ENCODE measurements at regions not wholly inside any gene's neighbourhood (a gene's known extent, or its start where the extent isn't known, plus 50 kb on each side); places are given as distances from the start of the nearest gene placed in this dataset.
A peak's percentile ranks its signal among the peaks of the same experiment; 100 is the strongest.

DNA sequence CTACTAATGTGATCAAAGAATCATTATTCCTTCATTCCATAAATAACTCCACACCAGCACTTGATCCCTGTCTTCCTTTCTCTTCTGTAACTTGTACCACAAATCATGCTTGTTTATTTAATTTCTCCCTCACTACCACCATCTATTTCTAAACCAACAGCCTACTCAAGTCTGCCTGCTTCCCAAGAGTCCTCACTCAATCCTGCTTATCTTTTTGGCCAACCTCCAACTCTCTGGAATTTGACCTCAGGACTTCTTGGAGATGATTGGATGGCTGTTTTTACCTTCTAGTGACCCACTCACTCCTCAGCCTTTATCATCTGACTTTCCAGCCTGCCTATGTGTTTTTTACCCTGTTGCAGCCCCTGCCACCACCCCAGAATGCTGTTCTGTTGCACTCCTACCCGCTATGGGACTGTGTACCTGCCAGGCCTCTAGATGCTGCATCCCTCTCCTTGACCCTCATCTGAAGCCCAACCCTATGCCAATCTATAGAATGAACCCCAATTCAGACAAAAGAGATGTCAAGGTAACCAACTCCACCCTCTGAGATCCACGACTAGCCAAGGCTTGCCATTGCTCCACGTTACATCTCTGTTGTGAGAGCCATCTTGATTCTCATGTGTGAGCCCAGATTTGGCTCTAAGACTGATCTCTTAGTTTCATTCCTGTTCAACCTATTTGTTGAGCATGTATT, 150.2 kb upstream of the PLEKHG7 start:
- DNase-seq = no peak

DNA sequence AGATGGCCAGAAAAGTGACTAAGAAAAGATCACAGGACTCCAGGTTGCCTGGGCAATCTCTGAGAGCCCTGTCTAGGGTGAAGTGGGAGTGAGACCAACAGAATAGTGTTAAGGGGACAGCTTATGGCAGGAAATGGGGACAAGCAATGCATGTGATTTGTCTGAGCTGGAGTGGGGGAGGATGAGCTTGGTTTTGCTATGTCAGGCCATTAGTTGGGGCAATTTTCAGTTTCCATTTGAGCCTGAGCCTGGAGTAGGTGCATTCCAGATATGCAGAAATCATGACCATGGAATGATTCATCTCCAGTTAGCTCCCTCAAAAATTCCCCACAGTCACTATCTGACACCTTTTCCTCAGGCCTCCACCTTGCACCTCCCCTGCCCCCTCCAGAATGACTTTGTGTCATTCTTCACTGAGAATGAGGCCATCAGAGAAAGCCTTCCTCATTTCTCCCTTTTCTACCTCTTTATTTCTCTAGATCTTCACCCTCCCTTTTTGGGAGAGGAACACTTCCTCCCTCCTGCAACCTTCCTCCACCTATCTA, 150.9 kb upstream of the PLEKHG7 start:
- DNase-seq = no peak

DNA sequence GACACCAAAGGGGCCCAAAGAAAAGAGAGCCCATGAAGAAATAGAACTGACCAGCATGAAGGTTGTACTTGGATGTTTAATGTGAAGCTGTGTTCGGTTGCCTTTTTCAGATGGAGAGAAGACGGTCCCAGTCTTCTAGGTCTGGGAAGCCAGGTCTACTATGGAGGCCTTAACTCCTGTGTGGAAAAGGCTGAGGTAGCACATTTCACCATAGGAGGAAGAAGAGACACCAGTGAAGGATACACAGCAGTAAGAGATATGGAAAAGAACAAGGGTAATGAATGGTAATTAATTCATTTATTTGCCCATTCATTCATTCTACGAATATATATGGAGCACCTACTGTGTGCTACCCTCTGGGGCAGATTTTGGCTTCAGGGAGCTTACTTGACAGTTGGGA, 151.6 kb upstream of the PLEKHG7 start:
- no peak for DNase-seq

DNA sequence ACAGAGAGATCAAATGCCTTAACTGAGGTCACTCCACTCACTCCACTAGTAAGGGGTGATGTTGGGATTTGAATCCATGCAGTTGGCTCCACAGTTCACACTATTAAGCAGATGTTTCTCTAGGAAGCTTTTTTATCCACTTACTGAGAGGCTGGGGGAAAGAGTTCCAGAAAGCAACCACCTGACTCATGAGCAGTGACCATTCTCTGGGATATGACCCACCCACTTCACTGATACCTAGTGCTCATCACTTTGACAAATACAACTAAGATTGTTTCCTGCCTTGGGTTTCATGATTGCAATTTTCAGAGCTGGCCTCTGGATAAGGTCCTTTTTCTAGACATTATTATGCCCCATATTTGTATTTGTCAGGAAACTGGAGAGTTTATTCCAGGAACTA, 152.1 kb upstream of the PLEKHG7 start:
- no peak for DNase-seq

DNA sequence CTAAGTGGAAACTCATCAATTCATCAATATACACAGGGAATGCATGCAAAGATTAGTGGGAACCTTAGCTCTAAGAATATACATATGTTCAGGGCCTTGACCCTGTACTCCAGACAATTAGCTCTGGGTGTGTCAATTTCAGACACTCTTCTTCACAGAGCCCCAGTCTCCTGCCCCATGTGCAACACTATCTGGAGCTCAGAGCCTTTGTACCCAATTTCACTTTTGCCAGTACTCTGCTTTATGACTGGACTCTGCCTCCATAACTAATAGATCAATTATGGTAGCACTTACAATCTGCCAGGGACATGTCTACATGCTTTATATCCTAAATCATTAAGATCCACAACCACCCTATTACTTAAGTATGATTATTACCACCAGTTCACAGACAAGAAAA, 152.5 kb upstream of the PLEKHG7 start:
- no peak for DNase-seq

DNA sequence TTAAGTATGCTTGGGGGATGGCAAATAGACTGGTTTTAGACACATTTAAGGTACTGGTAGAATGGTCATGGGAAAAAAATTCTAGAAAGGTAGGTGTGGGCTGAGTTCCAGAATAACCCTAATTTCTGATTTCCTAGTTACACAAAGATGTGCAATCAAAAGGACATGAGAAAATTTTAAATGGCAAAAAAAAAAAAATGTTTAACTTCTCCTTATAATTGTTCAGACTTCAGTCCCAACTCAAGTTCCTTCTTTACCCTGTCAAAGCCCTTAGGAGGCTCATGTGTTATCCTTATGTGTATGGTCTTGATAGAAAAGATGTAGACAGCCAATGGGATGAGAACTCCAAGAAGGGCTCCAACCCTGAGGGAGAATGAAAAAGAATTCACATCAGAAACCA, 153.3 kb upstream of the PLEKHG7 start:
- DNase-seq = no peak

DNA sequence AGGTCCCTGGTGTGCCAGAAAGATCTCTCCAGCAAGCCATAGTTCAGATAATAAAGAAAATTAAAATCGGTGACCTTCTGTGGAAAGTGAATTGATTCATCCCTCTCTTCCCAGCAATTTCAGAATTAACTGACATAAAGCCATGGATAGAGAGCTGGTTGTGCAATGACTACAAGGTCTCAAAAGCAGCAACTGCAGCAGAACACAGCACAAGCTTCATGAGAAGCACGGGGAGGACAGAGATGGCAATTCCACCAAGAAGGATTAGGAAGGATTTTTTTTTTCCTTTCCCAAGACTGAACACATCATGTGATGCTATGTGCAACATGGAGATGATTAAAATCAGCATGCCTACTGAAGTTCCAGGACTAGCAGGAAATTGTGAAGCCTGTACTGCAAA, 154.9 kb upstream of the PLEKHG7 start:
- no peak for DNase-seq

DNA sequence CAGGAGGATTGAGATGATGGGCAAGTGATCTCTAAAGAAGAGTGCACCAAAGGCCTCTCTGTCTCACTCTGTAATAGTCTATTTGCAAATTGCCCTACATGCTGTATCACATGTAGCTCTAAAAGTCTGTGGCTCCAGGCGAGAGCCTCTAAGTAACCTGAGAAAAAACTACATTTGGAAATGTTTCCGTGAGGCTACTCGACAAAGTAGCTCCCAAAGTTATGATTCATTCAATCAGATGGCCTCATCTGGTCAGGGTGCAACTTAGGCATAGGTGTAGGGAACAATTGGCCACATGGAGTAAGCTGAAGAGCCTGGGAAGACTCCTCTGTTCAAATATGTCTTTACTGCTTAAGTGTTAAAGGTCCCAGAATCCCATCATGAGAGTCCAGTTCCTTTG, 155.4 kb upstream of the PLEKHG7 start:
- no peak for DNase-seq

DNA sequence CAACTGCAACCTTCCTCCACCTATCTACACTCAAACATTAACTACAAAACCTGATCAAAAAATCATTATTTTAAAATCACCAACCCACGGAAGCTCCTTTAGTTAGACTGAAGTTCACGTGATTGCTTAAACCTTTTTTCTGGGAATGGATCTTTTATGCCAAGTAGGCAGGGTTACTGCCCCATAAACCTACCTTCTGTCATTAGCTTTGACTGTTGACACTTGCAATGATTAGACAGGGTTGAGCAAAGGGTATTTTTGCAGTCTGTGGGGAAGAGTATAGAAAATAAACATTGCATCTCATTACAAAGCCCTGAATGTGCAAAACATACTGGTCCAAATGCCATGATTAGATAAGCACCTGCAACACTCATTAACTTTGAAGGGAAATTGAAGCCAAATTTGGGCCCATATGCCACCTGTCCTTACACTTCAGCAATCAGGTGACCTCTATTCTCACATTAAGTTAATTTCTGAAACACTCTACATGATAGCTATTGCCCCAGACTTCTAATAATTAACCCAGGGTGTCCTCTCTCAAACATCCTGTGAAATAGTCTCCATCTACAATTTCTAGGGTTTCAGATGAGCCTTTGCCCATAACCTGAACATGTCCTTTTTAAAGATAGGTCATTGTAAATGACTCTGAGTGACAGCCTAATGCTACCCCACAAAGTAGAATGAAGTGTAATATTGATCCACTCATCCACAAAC, 156.0 kb upstream of the PLEKHG7 start:
- DNase-seq = no peak

DNA sequence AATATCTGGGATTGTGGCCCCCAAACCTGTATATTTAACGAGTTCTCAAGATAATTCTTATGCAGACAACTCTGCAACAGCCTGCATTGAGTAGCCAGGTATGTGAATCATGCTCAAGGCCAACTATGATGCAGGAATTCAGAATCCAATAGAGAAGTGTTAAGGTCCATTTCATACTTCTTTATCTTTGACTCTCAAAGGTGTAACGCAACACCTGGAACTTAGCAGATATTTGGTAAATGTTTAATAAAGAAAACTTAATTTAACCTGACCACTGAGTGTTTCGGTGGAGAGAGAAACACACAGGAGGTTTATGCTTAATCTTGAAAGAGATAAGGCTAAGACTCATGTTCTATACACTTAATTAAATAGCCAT, 156.5 kb upstream of the PLEKHG7 start:
- no peak for DNase-seq

DNA sequence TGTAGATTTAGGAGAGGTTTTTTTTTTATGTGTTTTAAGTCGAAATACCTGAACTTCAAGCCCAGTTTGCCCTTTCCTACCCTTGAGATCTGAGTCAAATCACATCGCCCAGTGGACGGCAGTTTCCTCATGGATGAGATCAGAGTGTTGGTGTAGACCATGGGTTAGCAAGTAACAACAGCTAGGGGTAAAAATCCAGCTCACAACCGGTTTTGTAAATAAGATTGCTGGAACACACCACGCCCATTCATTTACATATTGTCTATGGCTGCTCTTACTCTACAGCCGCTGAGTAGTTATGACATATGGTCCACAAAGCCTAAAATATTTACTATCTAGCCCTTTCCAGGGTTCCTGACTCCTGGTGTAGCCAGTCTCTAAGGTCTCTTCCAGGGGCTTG, 158.5 kb upstream of the PLEKHG7 start:
- no peak for DNase-seq

DNA sequence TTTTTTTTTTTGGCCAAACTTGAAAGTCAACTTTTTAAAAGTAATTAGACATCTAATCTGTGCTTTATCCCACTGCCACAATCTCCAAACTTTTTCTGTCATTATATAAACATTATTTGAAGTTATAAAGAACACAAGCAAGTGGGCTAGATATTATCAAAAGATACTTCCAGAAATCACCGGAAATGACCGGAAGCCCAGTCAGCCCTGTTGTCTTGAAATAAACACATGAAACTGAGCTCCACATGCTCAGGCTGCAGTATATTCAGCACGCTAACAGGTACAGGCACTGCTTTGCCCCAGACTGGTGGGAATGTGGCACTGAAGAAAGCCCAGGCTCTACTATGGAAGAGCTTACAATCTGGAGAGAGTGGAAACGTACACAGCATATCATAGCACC, 158.9 kb upstream of the PLEKHG7 start:
- no peak for DNase-seq

DNA sequence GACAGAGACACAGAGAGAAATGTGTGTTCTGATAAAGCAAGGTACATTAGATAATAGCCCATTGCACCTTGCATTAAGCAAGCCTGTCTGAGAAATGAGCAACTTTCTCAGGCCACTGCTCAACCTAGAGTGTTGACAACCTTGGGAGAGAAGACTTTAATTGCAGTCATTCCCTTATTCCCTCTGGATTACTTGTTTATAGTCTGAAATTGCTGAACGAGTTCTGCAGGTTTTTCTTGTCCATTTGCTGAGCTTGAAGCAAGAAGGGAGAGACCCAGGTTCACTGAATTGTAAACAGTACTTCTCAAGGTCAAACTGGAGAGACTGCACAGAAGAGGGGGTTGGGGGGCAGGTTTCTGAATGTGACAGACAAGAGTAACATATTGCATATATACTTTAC, 159.4 kb upstream of the PLEKHG7 start:
- DNase-seq = no peak

DNA sequence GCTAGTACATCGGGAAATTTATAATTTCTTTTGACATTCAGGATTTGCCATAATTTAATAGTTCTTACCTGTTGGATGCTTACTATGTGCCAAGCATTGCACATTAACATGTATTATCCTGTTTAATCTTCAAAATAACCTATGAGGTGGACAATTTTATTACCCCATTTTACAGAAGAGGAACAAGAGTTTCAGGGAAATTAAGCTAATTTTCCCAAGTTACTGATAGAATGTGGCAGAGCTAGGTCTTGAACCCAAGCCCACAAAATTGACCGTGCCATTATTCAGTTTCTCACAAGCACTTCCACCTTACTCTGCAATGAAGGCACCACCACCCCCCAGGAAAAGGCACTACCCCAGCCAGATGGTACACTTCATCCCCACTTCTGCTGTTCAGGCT, 161.1 kb upstream of the PLEKHG7 start:
- DNase-seq = no peak

DNA sequence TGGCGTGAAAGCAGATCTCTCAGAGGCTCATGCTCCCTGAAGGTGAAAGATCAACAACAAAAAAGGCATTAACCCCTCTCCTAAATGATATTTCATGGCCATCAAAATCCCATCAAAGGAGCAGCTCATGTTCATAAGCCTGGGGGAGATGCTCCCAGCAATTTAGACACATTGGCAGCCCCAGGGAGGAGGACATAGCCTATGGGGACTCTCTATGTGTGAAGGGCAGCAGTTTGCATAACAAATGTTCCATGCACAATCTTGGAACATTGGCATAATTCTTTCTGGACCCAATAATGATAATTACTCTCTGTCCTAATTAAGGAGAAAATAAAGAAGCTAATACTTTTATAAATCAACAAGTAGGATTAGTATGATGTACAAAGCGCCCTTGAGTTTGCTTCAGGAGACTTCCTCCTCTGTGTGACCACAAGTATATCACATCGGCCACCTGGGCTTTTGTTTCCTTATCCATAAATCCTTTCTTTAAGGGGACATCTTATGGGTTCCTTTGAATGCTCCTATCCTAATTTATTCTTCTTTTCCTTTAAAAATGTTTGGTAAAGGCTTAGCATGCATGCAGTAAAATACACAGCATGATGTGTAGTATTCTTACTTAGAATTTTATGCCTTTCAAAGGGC, 161.9 kb upstream of the PLEKHG7 start:
- DNase-seq = no peak

DNA sequence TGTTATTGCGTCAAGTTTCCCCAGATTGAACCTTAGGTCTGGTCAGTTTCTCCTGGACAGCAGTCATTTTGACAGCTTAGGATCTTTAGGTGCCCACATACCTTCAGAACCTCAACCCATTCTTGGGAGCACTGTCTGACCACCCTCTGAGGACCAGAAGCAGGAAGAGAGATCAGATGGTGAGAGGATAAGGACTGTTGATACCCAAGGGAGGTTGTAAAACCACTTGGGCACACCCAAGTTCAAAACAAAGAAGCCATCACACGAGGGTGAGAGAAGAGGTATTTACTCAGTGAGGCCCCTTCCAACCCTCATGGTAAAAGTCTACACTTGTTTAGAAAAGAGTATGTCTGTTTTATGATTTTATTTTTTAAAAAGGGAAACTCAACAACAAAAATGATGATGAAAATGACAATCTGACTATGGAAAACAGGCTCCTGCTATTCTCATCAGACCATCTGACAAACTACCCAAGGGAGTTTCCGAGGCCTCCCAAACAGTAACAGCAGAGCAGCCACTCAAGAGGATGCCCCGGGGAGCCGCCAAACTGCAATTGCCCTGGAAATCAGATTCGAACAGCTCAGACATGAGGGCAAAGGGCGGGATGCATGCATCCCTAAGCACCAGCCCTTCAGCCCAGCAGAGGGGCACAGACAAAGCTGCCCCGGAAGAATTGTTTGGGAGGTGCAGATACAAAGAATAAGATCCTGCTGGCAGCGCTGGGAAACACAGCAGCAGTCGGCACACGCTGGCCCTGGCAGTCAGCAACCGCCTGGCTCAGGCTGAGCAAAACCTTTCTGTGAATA, 162.6 kb upstream of the PLEKHG7 start:
- DNase-seq = no peak

DNA sequence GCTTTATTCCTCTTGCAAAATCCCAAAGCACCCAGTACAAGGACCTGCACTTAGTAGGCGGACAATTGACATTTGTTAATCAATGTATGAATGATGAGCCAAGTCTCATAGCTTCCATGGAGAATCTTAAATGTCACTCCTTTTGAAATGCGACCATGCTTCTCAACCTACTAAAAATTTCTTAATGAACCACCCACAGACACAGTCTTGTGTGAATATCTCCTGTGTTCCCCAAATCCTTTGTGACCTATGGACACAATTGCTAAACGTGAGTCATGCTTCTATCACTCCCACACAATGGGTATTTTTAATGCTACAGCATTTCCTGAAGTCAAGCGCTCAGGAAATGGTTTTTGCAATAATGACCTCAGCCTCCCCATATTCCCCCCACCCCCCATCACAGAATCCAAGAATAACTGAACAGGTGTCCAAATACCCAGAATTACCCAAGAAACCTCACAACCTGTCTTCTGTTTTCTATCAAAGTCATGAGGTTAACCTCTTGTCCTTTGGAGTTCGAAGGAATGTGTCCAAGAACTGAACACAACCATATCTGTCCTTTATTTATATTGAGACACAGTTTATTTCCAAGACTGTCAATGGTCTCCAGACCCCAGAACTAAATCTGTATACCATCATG, 163.6 kb upstream of the PLEKHG7 start:
- peak; percentile 27 for DNase-seq

DNA sequence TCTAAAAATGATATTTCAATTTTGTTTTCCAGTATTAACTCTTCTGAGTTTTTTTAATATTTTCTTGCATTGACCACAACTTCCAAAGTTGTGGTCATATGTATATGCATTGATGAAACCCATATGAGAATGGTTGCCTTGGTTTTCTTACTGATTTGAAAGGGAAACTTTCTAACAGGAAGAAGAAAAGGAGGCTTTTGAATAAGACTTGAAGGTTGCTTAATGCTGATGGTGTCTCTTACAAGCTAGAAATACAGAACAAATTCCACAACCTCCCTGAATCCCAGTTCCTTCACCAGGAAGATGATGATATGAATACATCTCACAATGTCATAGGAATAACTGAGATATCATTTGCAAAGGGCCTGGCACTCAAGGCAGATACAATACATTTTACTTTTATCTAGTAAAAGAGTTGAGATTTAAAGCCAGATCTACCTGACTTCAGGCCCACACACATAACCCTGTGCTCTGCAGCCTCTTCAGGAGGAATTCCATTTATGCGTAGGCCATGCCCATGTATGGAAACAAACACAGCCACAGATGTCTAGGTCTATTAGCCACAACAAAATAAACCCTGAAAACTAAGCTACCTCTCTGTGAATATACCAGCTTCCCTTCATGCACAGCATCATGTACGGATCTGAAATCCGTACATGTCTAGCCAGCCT, 165.4 kb upstream of the PLEKHG7 start:
- no peak for DNase-seq

DNA sequence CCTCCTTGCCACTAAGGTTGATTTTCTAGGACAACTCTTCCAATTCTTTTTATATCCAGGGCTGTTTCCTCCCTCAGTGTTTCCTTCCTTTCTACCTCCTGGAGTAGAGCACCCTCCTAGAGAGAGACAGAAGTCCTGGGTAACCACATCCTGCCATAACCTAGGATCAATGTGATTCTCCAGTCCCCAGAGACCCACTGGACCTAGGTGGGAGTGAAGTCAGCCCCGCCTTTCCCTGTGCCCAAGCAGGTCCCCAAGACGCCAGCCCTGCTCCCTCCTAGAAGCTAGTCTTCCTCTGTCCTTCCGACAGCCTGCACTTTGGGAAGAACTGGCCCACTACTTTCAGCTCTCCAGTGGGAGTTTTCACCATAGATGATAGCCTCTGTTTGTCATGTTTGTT, 166.8 kb upstream of the PLEKHG7 start:
- DNase-seq = no peak

DNA sequence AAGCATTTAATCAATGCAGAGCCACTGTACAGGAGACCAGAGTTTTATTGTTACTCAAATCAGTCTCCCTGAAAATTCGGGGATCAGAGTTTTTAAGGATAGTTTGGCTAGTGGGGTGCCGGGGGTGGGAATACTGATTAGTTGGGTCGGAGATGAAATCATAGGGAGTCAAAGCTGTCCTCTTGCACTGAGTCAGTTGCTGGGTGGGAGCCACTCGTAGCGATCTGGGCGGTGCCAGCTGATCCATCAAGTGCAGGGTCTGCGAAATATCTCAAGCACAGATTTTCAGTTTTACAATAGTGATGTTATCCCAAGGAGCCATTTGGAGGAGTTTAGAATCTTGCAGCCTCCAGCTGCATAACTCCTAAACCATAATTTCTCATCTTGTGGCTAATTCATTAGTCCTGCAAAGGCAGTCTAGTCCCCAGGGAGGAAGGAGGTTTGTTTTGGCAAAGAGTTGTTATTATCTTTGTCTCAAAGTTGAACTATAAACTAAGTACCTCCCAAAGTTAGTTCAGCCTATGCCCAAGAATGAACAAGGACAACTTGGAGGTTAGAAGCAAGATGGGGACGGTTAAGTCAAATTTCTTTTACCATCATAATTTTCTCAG, 169.4 kb upstream of the PLEKHG7 start:
- no peak for DNase-seq

DNA sequence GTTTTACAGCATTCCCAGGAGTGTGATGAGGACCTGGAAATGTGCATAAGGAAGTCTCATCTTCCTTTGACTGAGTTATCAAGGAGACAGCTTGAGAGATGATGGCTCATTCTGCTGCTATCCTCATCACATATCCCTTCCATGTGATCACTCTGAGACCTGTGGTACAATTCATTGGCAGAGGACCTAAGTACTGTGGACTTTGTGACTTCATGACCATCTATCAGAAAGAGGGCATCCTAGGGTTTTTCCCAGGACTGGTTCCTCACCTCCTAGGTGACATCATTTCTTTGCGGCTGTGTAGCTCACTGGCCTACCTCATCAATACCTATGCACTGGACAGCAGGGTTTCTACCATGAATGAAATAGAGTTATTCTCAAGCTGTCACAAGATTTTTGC, 172.1 kb upstream of the PLEKHG7 start:
- no peak for DNase-seq

DNA sequence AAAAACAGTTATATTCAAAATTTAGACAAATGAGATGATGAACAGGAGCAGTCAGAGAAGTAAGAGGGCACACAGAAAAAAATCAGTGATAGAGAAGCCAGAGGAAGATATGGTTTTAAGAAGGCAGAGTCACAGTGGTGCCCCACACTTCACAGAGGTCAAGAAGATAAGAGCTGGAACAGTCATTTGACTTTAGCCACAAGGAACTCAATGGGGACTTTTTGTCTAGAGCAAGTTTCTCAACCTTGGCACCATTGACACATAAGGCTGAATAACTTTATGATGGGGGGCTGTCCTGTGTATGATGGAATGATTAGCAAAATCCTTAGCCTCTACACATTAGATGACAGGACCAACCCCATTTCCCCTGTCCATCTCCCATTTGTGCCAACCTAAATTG, 172.8 kb upstream of the PLEKHG7 start:
- DNase-seq = no peak

Measured in activated T-cell treated with anti-CD3 and anti-CD28 coated beads for 4 hours (primary cell).